ENCODE measurements at regions not wholly inside any gene's neighbourhood (a gene's known extent, or its start where the extent isn't known, plus 50 kb on each side); places are given as distances from the start of the nearest gene placed in this dataset.

DNA sequence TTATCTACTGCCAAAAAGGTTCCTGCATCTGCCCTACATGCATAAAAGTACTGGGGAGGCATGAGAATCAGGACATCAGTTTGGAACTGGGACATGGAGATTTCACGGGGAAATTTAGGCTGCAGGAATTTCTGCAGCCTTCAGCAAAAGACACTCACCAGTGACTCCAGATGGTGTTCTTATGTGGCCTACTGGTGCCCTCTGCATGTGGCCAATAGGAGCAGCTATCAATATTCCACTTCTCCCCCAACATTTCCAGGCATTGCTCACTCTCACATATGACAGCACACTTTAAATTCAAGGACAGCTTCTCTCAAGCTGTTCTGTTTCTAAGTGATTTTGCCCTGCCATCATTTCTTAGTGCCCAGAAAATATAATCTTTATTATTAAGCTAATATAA lies 570.5 kb upstream of the ARGLU1 start:
- DNase-seq: no peak

DNA sequence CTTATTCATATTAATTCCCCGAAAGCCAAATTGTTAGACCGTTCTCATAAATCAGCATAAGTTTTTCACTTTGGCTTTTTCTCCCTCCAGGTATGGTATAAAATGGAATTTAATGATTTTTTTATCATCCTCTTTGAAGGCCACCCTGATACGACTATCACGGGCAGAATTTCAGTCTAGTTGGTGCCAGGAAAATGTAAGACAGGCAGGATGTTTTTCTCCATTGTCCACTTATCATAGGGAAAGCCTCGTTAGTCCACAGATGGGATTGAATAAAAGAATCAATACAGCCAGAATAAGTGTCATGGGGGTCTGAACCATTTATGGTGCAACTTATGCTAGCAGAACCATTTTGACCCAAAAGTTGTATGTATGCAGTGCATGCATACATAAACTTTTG lies 566.0 kb upstream of the ARGLU1 start:
- DNase-seq: no peak

DNA sequence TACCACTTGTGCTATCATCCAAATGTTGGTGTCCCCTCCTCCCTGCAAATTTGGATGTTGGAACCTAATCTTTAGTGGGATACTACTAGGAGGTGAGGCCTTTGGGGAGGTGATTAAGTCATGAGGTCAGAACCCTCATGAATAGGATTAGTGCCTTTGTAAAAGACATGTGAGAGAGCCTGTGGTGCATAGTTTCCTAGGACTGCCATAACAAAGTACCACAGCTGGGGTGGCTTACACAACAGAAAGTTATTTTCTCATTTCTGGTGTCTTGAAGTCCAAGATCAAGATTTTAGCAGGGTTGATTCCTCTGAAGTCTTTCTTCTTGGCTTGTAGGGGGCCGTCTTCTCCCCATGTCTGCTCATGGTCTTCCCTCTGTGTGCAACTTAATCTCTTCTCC lies 562.6 kb upstream of the ARGLU1 start:
- no peak for DNase-seq

DNA sequence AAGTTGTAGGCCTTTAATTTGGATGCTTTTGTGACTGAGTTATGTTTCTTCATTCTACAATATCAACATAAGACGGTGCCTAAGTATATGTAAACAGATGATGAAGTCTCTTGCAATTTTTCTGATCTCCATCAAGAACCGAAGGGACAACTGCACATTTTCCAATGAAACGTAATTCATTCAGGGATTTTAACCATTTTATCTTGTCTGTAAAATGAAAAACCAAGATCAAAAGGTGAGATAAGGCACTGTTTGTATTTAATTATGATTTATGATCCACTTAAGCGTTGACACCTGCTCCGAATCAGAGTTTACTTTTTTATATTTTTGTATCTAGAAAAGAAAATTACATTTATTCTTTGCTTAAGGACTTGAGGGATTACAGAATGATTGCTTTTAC lies 556.8 kb upstream of the ARGLU1 start:
- DNase-seq: no peak

DNA sequence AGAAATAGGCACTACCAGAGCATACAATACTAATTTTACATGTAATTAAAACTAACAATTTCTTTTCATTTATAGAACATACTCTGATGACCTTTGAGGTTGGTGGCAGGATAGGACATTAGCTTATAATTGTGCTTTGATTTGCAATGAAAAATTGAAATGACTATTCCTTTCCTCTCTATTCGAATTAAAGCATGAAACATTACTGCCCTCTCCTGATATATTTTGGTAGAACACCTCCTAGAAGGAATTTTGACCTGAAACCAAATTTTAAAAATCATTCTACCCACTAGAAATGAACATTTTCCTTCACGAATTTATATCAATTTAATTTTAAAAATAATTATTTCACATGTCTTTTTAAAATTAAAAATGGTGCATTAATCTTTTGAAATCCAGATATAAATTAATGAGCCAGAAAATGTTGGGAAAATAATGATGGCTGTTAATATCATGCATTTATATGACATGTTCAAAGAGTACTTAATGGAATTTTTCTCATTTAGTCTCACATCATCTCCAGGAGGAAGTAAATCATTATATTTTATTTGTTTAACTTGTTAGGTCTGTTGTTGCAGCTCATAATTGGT lies 556.3 kb upstream of the ARGLU1 start:
- peak; percentile 38 for DNase-seq

DNA sequence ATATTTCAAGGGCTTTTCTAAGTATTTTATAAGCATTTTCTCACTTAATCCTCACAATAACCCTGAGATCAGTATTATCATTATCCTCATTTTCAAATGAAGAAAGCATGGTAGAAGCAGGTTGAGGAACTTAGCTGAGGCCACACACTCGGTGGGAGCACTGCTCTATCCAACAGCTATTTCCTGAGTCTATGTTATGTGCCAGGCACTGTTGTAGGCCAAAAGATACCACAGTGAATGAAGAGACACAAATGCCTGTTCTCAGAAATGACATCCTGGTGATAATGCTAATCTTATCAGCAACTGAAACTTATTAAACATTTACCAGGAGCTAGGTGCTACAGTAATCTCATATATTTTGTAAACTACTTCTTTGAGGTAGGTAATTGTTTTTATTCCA lies 553.9 kb upstream of the ARGLU1 start:
- DNase-seq: no peak

DNA sequence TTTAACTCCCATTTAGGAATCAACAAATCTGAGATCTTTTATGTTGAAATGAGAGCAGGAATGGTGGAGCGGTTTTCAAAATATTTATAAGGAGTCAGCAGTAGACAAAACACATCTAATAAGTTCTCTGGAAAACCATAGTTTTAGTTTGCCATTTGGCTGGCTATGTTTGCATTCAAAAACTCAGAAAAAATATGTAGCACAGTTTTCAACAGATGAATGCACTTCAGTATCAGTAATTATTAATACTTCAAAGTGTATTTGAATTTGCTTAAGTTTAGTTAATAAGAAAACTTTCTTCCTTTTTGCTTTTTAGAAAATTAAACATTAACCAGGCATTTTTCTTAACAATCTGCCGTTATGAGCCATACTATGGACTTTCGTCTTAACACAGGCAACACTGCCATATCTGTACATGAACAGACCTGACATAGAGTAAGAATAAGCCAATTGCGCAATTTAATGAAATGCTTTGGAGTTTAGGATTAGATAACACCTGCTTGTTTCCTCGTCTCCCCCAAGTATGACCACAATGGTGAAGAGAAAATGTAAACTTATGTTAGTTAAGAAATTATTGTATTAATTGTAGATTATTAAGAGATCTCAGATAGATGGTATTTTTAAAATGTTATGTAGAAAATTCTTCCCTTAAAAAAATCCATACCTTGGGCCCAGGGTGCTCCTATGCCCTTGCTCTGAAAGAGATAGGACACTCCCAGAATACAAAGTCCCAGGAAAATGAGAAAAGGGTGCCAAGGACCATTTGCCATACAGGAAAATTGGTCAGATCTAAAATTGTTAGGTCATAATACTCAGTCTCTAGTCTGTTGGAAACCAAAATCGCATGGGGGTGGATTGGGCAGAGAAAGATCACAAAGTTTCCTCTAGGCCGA lies 552.3 kb upstream of the ARGLU1 start:
- DNase-seq: no peak

DNA sequence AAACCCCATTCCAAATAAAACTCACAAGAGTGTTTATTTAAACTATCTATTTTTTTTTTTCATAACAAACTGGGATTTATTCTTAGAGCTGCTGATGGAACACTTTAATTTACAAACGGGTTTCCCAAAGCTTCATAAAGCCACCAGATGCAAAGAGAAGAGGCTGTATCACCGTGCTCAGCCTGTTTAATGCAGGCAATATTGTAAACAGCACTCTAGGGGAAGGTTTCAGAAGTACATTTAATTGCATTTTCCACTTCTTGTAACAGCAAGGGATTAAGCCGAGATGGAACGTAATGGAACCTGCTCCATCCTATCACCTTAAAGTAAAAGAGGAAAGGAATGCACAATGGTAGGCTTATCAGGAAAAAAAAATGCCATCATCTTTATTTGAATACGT lies 550.6 kb upstream of the ARGLU1 start:
- no peak for DNase-seq

DNA sequence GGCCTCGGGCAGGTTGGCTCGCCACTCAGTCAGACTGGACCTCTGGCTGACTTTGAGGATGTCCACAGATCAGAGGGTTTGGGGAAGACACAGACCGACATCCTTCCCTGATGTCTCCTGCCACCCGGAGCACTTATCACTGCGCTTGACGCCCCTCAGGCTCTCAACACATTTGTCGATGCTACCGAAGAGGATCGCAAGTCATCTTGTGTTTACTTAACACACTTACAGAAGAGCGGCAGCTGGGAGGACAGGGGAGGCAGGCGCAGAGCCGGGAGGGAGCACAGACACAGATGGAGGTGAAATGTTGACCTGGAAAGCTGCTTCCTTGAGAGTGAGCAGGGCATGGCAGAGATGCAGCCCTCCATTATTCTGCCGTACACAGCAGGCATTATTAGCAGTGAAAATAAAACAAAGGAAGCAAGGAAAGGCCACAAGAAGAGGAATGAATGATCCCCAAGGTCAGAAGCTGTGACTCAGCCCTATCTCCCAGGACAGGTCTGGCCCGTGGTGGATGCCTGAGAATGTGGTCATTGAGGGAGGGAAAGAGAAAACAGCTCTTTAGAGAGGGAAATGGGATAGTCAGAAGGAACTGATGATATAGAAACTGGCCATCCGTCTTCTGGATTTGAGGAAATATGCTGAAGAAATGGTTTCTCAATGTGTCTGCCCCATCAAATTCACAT lies 549.5 kb upstream of the ARGLU1 start:
- peak; percentile 34 for DNase-seq

DNA sequence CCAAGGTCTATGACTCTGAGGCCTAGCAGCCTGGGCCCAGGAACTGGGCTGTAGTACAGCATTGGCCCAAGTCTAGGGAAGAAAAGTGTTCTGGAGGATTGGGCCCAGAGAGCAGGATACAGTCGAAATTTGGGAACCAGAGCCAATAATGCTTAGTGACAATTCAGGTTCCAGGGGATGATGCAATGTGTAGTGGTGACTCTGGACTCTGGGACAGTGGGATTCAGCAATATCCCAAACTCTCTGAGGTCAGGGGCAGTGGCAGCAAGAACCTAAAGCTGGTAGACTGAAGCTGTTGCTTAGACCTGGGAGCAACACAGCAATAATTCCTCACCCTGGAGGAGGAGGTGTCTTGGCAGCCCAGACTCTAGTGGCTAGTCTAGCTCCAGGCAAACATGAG lies 545.5 kb upstream of the ARGLU1 start:
- no peak for DNase-seq

DNA sequence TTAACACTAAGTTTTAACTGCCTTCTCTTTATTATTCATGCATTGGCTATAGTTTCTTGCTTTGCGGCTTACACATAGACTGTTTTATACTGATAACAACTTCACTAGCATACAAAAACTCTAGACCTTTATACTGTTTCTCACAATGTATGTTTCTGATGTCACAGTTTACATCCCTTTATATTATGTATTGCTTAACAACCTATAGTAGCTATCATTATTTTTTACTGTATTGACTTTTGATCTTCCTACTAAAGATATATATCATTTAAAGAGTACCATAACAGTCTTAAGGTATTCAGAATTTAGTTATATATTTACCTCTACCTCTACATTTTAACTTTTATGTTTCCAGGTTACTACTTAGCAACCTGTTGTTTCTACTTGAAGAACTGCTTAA lies 543.3 kb upstream of the ARGLU1 start:
- DNase-seq: no peak

DNA sequence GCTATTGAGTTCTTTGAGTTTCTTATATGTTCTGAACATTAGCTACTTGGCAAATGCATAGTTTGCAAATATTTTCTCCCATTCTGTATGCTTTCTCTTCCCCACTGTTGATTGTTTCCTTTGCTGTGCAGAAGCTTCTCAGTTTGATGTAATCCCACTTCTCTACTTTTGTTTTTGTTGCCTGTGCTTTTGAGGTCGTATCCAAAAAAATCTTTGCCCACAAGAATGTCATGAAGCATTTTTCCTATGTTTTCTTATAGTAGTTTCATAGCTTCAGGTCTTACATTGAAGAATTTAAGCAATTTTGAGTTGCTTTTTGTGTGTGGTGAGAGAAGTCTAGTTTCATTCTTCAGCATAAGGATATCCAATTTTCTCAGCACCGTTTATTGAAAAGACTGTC lies 536.7 kb upstream of the ARGLU1 start:
- DNase-seq: no peak

DNA sequence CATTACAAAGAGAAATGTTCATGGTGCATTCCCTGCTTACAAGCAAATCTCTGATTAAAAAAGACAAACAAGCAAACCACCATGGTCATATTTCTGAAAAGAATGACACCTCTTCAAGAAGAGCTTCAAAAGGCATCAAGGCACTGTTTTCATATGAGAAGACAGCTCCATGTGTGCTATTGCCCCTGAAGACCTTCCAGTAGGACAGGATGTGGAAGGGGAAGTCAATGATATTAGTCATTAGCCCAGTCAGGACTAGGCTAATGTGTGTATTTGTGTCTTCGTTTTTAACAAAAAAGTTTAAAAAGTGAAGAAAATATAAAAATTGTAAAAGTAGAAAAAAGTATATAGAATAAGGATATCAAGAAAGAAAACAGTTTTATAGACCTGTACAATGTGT lies 534.7 kb upstream of the ARGLU1 start:
- DNase-seq: no peak

DNA sequence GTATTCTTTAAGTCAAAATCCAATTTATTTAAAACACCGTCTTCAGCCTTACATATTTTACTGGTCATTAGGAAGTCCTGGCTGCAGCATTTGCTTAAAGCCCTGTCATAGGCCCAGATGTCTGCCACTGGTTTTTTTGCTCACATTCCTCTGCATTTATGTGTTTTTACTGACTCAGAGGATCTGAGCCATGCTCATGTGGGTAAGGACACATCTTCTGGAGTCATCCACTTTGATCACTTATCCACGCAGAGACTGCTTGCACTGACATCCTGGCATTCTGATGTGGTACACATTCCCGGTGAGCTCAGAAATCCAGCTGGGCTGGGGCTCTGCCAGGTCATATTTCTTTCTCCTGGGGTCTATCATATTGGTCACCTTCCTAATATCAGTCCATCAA lies 531.7 kb upstream of the ARGLU1 start:
- DNase-seq: no peak

DNA sequence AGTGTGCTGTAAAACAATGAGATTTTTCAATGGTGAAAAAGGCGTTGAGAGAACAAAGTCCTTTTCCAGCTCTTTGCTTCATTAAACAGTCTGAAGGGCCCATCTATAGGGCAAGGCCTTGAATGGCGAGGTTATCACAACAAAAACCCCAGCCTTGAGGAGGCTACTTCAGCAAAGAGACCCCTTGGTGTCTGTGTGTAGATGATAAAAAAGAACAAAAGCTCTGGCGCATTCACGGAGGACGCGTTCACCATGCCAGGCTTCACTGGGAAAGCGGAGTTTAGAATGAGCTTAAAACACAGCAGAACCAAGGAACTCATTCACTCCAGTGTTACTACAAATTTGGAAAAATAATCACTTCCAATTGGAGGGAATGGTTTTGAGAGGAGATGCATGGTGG lies 530.0 kb upstream of the ARGLU1 start:
- DNase-seq: peak; percentile 31

DNA sequence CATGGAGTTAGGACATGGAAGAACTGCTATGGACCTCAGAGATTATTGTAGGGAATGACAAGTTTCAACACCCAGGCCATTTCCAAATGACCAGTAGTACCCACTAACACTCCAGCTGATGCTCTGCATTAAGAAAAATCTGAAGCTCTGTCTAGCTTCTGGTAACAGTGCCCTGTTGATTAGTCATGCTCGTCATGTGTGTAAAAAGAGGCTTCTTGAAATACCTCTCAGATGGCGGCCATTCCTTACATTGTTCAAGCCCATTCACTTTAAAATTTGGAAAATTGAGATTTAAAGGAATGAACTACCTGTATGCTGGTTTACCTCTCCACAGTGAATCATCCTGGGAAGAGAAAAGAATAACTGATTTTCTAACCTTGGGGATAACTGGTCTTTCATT lies 527.9 kb upstream of the ARGLU1 start:
- no peak for DNase-seq

DNA sequence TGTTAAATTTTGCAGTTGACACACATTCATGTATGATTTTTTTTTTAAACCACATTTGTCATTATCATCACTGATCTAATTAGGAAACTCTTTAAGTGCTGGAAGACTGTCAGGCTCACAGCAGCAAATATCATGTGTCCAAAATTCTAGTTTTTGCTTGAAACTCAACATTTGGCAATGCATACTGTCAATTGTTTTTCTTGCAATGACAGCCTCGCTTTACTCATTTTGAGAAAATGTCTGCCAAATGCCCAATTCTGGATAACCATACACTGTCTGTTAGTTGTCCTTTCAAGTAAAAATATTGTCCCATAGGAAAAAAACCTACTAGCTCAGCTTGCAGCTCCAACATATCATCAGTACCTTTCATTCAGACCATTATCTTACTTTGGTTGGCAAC lies 523.9 kb upstream of the ARGLU1 start:
- no peak for DNase-seq

DNA sequence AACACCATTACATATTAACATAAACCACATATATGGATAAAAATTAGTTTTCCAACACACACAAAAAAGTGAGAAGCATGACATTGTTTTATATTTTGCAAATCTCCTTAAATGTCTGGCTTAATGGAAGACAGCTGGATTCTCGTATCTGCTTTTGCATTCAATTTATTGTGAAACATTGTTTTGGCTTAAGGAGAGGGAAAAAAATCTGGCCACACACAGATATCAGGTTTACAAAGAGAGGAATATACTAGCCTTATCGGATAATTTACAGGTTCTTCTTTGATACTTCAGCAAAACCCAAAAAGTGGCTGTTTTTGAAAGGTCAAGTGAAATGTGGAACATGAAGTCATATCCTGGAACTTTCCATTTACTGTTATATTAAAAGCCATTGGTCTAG lies 523.5 kb upstream of the ARGLU1 start:
- DNase-seq: no peak

DNA sequence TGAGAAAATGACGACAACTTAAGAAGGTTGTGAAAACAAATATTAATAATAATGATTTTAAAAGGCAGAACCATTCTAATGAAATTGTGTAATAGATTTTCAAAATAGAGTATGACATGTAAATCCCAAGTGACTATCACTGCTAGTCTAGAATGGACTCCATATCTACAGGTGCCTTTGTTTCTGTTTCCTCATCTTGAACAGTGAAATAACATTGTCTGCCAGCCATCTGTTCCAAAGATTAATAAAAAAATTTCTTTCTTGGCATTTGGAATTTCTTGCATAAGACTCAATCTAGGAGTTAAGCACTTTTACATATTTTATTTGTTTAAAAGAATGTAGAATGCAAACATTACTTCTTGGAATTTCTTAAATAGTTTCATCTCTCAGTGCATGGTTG lies 520.1 kb upstream of the ARGLU1 start:
- no peak for DNase-seq

DNA sequence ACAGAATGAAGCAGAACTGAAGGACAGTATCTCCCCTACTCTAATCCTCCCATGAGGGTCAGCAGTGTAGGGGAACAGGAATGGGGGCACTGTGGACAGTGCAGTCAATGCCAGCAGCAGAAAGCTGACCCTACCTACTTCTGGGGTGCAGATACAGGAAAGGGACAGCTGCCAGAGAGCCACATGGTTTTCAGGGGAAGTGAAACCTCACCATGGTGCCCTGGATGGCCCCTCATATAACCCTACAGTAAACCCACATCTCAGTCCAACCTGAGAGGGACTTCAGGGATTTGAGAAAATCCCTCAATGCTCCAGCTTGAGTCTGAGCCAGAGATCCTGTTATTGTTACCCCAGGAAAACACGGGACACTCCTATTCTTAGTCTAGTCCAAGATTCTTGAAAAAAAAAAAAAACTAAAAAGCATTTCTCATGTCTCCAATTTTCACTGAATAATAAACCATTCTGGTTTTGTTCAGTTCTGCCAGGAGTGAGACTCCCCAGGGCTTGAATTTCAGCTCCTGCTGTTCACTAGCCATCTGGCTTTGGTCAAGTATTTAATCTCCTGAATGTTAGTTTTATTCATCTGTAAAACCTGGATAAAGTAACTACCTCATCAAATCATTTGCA lies 511.6 kb upstream of the ARGLU1 start:
- DNase-seq: no peak

DNA sequence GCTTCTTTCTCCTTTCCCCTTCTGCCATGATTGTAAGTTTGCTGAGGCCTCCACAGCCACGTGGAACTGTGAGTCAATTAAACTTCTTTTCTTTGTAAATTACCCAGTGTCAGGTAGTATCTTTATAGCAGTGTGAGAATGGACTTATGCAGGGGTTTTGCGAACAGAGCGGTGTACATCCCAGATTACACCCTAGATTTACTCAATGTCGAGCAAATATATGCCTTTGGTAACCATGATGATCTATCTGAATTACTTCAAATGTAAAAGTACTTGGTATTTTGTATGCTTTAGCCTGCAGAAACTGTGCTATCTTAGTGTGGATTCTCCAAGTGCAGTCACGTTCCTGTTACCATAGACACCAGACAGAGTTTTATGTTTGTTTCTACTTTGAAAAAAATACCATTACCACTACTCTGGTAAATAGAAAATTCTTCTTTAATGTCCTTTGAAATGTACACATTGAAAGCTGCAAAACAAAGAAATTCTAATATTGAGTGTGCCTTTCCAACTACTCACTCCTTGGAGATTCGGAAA lies 510.4 kb upstream of the ARGLU1 start:
- no peak for DNase-seq

DNA sequence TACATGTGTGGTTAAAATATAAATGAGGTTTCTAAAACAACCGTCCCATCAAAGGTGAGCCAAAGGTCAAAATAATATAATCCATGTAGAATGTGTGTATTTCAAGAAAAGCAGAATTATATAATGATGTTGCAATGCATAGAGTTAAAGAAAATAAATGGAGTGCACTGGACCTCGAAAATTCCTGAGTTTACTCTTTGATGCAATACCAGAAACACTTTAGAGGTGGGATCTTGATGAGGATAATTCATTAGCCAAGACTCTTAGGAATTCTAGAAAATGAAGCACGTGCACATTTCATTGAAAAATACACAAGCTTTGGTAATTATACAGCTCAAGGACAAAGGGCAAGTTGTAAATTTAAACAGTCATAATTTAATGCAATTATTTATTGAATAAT lies 508.9 kb upstream of the ARGLU1 start:
- DNase-seq: no peak

DNA sequence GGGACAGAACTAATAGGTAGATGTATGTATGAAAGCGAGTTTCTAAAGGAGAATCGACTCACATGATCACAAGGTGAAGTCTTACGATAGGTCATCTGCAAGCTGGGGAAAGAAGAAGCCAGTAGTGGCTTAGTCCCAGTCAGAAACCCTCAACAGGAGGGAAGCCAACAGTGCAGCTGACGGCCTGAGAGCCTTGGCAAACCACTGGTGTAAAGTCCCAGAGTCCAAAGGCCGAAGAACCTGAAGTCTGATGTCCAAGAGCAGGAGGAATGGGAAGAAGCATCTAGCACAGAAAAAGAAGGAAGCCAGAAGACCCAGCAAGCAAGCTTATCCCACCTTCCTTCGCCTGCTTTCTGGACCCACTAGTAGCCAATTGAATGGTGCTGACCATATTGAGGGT lies 507.6 kb upstream of the ARGLU1 start:
- no peak for DNase-seq

DNA sequence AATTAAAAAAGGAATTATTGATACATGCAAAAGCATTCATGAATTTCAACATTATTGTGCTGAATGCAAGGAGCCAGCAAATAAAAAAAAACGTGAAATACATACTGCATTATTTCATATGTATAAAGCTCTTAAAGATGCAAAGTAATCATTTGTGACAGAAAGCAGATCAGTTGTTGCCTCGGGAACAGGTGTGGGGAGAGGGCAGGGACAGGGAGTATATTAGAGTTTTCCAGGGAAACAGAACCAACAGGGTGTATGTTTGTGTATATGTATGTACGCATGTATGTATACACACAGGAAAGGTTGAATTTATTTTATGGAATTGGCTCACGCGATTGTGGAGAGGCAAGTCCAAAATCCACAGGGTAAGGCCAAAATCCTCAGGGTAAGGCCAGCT lies 502.9 kb upstream of the ARGLU1 start:
- no peak for DNase-seq

Measured in retina (tissue), 1 donor.